ENCODE measurements at regions not wholly inside any gene's neighbourhood (a gene's known extent, or its start where the extent isn't known, plus 50 kb on each side); places are given as distances from the start of the nearest gene placed in this dataset.

GRCh38 chr18:38023871-38024270 is 458.3 kb upstream of the CELF4 start:
- H3K4me3 ChIP-seq (ENCODE audit: low read depth, low read length) = no peak overlapping the region

- no peak overlapping the region for H3K4me3 ChIP-seq (ENCODE audit: low read depth, low read length)
Observed at GRCh38 chr18:38022234-38022633, 456.6 kb upstream of the CELF4 start.

GRCh38 chr18:38019292-38019691 is 453.7 kb upstream of the CELF4 start:
- H3K4me3 ChIP-seq (ENCODE audit: low read depth, low read length) = no peak overlapping the region

GRCh38 chr18:38010971-38011857 is 445.6 kb upstream of the CELF4 start:
- no peak overlapping the region for H3K4me3 ChIP-seq (ENCODE audit: low read depth, low read length)

GRCh38 chr18:38010037-38010436 is 444.4 kb upstream of the CELF4 start:
- H3K4me3 ChIP-seq (ENCODE audit: low read depth, low read length) = no peak overlapping the region

GRCh38 chr18:38009320-38009719 is 443.7 kb upstream of the CELF4 start:
- H3K4me3 ChIP-seq (ENCODE audit: low read depth, low read length) = no peak overlapping the region

GRCh38 chr18:38007676-38008330 is 442.2 kb upstream of the CELF4 start:
- no peak overlapping the region for H3K4me3 ChIP-seq (ENCODE audit: low read depth, low read length)

GRCh38 chr18:38007026-38007425 is 441.4 kb upstream of the CELF4 start:
- no peak overlapping the region for H3K4me3 ChIP-seq (ENCODE audit: low read depth, low read length)

GRCh38 chr18:38006541-38006940 is 440.9 kb upstream of the CELF4 start:
- H3K4me3 ChIP-seq (ENCODE audit: low read depth, low read length) = no peak overlapping the region

GRCh38 chr18:37997695-37998094 is 432.1 kb upstream of the CELF4 start:
- no peak overlapping the region for H3K4me3 ChIP-seq (ENCODE audit: low read depth, low read length)

- no peak overlapping the region for H3K4me3 ChIP-seq (ENCODE audit: low read depth, low read length)
Observed at GRCh38 chr18:37987901-37988300, 422.3 kb upstream of the CELF4 start.

GRCh38 chr18:37986665-37987064 is 421.1 kb upstream of the CELF4 start:
- no peak overlapping the region for H3K4me3 ChIP-seq (ENCODE audit: low read depth, low read length)

- H3K4me3 ChIP-seq (ENCODE audit: low read depth, low read length) = no peak overlapping the region
Observed at GRCh38 chr18:37985126-37985525, 419.5 kb upstream of the CELF4 start.

- no peak overlapping the region for H3K4me3 ChIP-seq (ENCODE audit: low read depth, low read length)
Observed at GRCh38 chr18:37980556-37980955, 415.0 kb upstream of the CELF4 start.

GRCh38 chr18:37975446-37975845 is 409.8 kb upstream of the CELF4 start:
- H3K4me3 ChIP-seq (ENCODE audit: low read depth, low read length) = no peak overlapping the region

- H3K4me3 ChIP-seq (ENCODE audit: low read depth, low read length) = no peak overlapping the region
Observed at GRCh38 chr18:37967261-37967660, 401.7 kb upstream of the CELF4 start.

GRCh38 chr18:37965572-37965970 is 400.0 kb upstream of the CELF4 start:
- H3K4me3 ChIP-seq (ENCODE audit: low read depth, low read length) = no peak overlapping the region

GRCh38 chr18:37964885-37965571 is 399.4 kb upstream of the CELF4 start:
- no peak overlapping the region for H3K4me3 ChIP-seq (ENCODE audit: low read depth, low read length)

- no peak overlapping the region for H3K4me3 ChIP-seq (ENCODE audit: low read depth, low read length)
Observed at GRCh38 chr18:37963837-37964236, 398.2 kb upstream of the CELF4 start.

GRCh38 chr18:37962316-37962966 is 396.8 kb upstream of the CELF4 start:
- H3K4me3 ChIP-seq (ENCODE audit: low read depth, low read length) = no peak overlapping the region

GRCh38 chr18:37958499-37958898 is 392.9 kb upstream of the CELF4 start:
- H3K4me3 ChIP-seq (ENCODE audit: low read depth, low read length) = no peak overlapping the region
